C4-2B (cell line): ENCODE measurements at regions not wholly inside any gene's neighbourhood (a gene's known extent, or its start where the extent isn't known, plus 50 kb on each side); places are given as distances from the start of the nearest gene placed in this dataset.

Experiments used
- H3K27ac ChIP-seq: fragments of 450-650 bp; 2 replicates; pipeline ENCODE4 v1.5.1; 2017
- ZFX ChIP-seq: fragments of 450-650 bp; IDR thresholded peaks from 2 replicates; pipeline ENCODE4 v1.6.1; 2017
- TF ChIP-seq, protein P1 (sequence below): fragments of 450-650 bp; conservative IDR thresholded peaks from 2 replicates; pipeline ENCODE4 v1.5.1; 2017; ENCODE audit warnings: mild to moderate bottlenecking

- TF ChIP-seq ZFX = no peak
- TF ChIP-seq, protein P1, sequence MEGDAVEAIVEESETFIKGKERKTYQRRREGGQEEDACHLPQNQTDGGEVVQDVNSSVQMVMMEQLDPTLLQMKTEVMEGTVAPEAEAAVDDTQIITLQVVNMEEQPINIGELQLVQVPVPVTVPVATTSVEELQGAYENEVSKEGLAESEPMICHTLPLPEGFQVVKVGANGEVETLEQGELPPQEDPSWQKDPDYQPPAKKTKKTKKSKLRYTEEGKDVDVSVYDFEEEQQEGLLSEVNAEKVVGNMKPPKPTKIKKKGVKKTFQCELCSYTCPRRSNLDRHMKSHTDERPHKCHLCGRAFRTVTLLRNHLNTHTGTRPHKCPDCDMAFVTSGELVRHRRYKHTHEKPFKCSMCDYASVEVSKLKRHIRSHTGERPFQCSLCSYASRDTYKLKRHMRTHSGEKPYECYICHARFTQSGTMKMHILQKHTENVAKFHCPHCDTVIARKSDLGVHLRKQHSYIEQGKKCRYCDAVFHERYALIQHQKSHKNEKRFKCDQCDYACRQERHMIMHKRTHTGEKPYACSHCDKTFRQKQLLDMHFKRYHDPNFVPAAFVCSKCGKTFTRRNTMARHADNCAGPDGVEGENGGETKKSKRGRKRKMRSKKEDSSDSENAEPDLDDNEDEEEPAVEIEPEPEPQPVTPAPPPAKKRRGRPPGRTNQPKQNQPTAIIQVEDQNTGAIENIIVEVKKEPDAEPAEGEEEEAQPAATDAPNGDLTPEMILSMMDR = no peak
- no peak overlapping the region for H3K27ac ChIP-seq
Measured at GRCh38 chr5:24849210-24849609, 204.4 kb upstream of the CDH10 start.

- TF ChIP-seq, protein P1 = no peak
- TF ChIP-seq ZFX = no peak
- H3K27ac ChIP-seq = no peak overlapping the region
Measured at GRCh38 chr5:24831989-24832388, 187.2 kb upstream of the CDH10 start.

GRCh38 chr5:24823625-24824024 is 178.8 kb upstream of the CDH10 start:
- TF ChIP-seq, protein P1 = no peak
- no peak for TF ChIP-seq ZFX
- H3K27ac ChIP-seq = no peak overlapping the region

DNA sequence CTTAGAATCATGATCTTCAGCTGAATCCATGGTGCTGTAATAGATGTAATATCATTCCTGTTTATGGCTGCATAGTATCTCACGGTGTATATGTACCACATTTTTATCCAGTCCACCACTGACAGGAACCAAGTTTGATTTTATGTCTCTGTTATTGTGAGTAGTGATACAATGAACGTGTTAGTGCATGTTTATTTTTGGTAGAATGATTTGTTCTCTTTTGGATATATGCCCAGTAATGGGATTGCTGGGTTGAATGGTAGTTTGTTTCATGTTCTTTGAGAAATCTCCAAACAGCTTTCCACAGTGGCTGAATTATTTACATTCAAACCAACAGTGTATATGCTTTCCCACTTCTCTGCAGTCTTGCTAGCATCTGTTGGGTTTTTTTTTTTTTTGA is 175.1 kb upstream of the CDH10 start:
- TF ChIP-seq, protein P1 = no peak
- TF ChIP-seq ZFX = no peak

DNA sequence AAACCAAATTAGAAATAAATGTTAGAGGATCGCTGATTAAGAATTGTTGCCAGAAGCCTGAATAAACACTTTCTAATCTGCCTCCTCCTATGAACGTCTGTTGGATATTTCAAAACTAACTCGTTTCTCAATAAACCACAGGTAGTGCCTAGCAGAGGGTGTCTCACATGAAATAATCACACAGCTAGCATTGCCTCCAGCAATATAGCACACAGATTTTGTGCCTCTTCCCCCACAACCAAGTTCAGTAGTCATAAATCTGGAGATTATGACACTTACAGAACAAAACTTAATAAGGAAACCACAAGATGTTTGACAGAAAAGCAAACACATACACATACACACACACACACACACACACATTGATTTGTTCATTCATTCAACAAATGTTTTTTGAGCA is 173.2 kb upstream of the CDH10 start:
- H3K27ac ChIP-seq = no peak overlapping the region
- TF ChIP-seq ZFX = no peak

More for the DNA sequence above, 175.1 kb upstream of the CDH10 start:
- no peak overlapping the region for H3K27ac ChIP-seq

GRCh38 chr5:24816206-24816605 is 171.4 kb upstream of the CDH10 start:
- TF ChIP-seq ZFX = no peak
- TF ChIP-seq, protein P1 = no peak
- H3K27ac ChIP-seq = no peak overlapping the region

- no peak overlapping the region for H3K27ac ChIP-seq
- TF ChIP-seq ZFX = no peak
- TF ChIP-seq, protein P1 = no peak
Measured at GRCh38 chr5:24805230-24805629, 160.5 kb upstream of the CDH10 start.

DNA sequence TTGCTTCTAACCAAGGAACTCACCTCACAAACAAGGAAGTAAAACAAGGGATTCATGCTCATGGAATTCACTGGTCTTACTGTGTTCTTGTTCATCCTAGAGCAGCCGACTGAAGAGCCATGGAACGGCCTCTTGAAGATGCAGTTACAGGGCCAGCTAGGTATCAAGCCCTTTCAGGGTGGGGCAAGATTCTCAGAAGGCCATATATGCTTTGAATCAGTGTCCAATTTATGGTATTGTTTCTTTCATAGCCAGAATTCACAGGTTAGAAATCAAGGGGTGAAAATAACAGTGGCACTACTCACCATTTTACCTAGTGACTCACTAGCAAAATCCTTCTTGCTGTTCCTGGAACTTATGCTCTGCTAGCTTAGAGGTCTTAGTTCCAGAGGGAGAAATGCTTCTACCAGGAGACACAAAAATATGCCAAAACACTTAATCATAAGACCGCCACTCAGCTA is 159.5 kb upstream of the CDH10 start:
- no peak overlapping the region for H3K27ac ChIP-seq
- no peak for TF ChIP-seq ZFX
- TF ChIP-seq, protein P1 = no peak
